Adrenal gland (tissue), 5 donors: ENCODE measurements at regions not wholly inside any gene's neighbourhood (a gene's known extent, or its start where the extent isn't known, plus 50 kb on each side); places are given as distances from the start of the nearest gene placed in this dataset.

Experiments
- POLR2A ChIP-seq, 2 donors: fragments of 450-650 bp; IDR thresholded peaks; one replicate each; pipeline ENCODE4 v1.6.1; 2017; ENCODE audit warnings: antibody characterized with exemption in 2 of 2, mild to moderate bottlenecking in 2 of 2, moderate library complexity in 1 of 2
- TF ChIP-seq, protein P1 (sequence below), 6 experiments: fragments of 450-650 bp in 4 of 6; fragments of 200-600 bp in 2 of 6; sonication (generic) in 1 of 6; IDR thresholded peaks; 1 replicate in 5 of 6; 2 replicates in 1 of 6; pipeline versions ENCODE4 v1.5.1 to v1.8.0; 2016 to 2021; ENCODE audit warnings: antibody characterized with exemption in 6 of 6, mild to moderate bottlenecking in 2 of 6, moderate library complexity in 1 of 6
- donor health status: DM: no; HTN: no; CAD: no.

DNA sequence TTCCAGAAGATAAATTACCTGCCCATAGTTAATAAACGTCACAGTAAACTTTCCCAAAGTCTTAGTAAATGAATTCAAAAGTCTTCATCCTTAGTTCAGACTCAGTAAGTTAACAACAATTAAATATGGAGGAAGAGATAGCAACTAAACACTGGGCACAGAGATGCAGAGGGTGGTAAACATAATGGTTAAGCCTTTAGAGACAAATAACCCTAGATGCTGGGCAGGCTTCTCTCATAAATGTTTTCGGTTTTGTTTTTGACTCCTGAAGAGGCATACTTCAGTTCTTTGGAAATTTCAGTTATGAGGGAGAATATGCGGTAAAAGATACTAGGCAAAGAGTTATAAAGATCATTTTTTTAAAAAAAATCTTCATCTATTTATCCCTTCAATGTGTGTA is 369.8 kb downstream of the FRK start:
- TF ChIP-seq, protein P1, sequence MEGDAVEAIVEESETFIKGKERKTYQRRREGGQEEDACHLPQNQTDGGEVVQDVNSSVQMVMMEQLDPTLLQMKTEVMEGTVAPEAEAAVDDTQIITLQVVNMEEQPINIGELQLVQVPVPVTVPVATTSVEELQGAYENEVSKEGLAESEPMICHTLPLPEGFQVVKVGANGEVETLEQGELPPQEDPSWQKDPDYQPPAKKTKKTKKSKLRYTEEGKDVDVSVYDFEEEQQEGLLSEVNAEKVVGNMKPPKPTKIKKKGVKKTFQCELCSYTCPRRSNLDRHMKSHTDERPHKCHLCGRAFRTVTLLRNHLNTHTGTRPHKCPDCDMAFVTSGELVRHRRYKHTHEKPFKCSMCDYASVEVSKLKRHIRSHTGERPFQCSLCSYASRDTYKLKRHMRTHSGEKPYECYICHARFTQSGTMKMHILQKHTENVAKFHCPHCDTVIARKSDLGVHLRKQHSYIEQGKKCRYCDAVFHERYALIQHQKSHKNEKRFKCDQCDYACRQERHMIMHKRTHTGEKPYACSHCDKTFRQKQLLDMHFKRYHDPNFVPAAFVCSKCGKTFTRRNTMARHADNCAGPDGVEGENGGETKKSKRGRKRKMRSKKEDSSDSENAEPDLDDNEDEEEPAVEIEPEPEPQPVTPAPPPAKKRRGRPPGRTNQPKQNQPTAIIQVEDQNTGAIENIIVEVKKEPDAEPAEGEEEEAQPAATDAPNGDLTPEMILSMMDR (IDR thresholded peaks at IDR 0.05), result no peak
- no peak for TF ChIP-seq POLR2A (IDR thresholded peaks at IDR 0.05)
